Stimulated activated naive CD8-positive, alpha-beta T cell treated with anti-CD3 and anti-CD28 coated beads, Interleukin-15, Interleukin-2, amounts not matched to agents 100 ng/mL and 50 ng/mL, for 24 hours (primary cell): ENCODE measurements at regions not wholly inside any gene's neighbourhood (a gene's known extent, or its start where the extent isn't known, plus 50 kb on each side); places are given as distances from the start of the nearest gene placed in this dataset.

Experiments used
- H3K27ac Mint-ChIP-seq: one replicate; pipeline ENCODE4 v1.8.0; 2021; ENCODE audit warnings: mild to moderate bottlenecking, mixed read lengths
- H3K27me3 Mint-ChIP-seq: one replicate; pipeline ENCODE4 v1.8.0; 2021; ENCODE audit warnings: mixed read lengths
- H3K36me3 Mint-ChIP-seq: one replicate; pipeline ENCODE4 v1.8.0; 2021; ENCODE audit warnings: low read depth, mixed read lengths
- H3K4me1 Mint-ChIP-seq: one replicate; pipeline ENCODE4 v1.8.0; 2021; ENCODE audit warnings: low read depth, mixed read lengths
- H3K4me3 Mint-ChIP-seq: one replicate; pipeline ENCODE4 v1.8.0; 2021; ENCODE audit warnings: mild to moderate bottlenecking, mixed read lengths
- H3K9me3 Mint-ChIP-seq: one replicate; pipeline ENCODE4 v1.8.0; 2021; ENCODE audit warnings: mixed read lengths

DNA sequence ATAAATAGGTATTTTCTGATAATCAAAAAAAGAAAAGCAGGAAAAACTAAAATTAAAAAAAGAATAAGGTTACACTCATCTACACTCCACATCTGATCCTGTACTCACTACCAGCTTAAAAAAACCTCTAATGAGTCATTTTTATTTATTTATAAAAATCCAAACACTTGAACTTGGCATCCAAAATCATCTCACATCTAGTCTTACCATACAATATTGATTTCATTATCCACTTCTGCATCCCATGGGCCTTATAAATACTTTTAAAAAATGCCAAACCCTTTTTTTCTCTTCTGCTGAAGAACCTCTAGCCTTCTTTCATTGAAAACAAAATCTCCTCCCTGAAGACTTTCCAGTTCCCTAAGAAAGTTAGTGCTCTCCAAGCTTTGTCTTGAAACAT, 109.7 kb downstream of the TMTC3 start:
- peaks cover 16% of the 10 kb centered on the region for H3K27me3 Mint-ChIP-seq
- H3K4me3 Mint-ChIP-seq, result no peak overlapping the region
- no peaks in the 10 kb centered on the region for H3K4me1 Mint-ChIP-seq
- H3K9me3 Mint-ChIP-seq, result peaks cover 4% of the 10 kb centered on the region
- no peak overlapping the region for H3K27ac Mint-ChIP-seq
- no peaks in the 10 kb centered on the region for H3K36me3 Mint-ChIP-seq

DNA sequence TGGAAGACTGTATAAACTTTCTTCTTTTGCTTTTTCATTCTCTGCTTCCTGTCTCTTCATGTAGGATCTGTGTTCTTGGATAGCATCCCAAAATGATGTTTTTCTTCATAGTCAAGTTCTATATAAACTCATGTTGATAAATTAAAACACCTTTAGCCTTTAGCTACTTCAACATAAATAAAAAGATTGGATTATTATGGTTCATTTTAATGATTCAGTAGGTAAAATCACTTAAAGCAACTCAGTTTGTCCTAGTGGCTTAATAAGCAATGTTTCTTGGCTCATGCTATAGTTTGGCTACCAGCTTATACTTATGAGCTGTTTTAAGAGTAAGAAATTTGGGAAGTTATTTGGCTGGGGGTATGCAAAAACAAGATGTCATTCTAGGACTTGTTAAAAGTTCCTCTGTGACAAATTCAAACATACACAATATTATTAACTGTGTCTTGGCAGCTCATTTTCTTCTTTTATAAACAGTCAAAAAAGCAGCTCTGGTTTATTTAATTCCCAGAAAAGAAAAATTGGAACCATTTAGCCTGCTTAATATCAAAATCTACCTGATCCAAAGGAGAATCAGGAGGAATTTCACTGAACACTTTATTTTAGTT, 111.4 kb downstream of the TMTC3 start:
- Mint-ChIP-seq H3K27me3 (peaks cover 13% of the 10 kb centered on the region), H3K27ac (no peak overlapping the region), H3K9me3 (peaks cover 4% of the 10 kb centered on the region)

DNA sequence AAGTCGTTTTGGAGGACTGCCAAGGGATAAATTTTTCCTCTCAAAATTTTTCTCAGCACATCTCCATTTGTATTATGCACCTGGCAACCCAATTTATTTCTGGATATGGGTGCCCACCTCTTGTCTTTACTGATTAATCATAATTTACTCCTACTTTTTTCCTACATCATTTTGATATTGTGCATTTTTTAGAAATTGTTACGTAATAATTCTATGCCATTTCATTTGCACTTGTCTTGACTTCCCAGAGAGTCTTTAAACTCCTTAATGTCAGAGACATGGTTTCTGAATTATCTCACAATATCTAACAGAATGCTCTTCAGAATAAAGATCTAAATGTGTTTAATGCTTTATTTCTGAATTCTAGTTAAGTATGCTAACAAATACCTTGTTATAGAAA, 113.1 kb downstream of the TMTC3 start:
- Mint-ChIP-seq H3K27me3 (peaks cover 8% of the 10 kb centered on the region), H3K9me3 (peaks cover 4% of the 10 kb centered on the region), H3K4me1 (no peaks in the 10 kb centered on the region), H3K27ac (no peak overlapping the region), H3K4me3 (no peak overlapping the region), H3K36me3 (no peaks in the 10 kb centered on the region)

More for the DNA sequence above, 111.4 kb downstream of the TMTC3 start:
- Mint-ChIP-seq H3K36me3 (no peaks in the 10 kb centered on the region), H3K4me1 (no peaks in the 10 kb centered on the region), H3K4me3 (no peak overlapping the region)

DNA sequence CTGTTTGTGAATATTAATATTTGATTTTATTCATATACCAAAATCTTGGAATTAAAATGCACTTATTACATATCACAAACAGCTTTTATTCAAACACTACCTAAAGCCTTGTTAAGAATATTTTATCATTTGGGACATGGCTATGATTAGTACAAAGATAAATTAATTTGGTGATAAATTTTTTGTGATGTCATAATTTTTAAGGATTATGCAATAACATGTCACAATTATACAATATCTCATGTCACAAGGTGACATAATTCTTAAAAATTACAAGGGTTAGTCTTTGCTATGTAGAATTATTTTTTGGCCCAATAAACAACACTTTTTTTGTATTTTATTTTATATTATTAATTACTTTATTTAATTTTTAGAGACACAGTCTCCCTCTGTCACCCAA, 113.7 kb downstream of the TMTC3 start:
- Mint-ChIP-seq H3K4me1 (no peaks in the 10 kb centered on the region), H3K36me3 (no peaks in the 10 kb centered on the region), H3K4me3 (no peak overlapping the region), H3K27me3 (peaks cover 8% of the 10 kb centered on the region), H3K9me3 (peaks cover 4% of the 10 kb centered on the region), H3K27ac (no peak overlapping the region)

DNA sequence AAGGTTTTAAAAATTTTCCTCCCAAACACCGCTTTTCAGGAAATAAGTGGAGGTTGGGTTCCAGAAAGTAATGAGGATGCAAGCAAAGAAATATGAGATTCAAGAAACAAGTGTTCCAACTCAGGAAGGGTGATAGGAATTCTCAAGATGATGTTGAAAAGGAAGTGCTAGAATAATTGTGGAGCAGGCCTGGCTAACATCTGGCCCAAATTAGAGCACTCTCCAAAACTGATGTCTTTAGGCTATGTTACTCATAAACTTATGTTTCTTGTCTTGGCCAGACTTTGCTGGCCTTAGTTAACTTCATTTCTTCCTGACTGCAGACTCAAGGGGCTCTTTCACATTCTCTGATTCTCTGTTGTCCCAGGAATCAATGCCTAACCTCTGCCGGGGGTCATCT, 116.3 kb downstream of the TMTC3 start:
- H3K27ac Mint-ChIP-seq, result no peak overlapping the region
- no peaks in the 10 kb centered on the region for H3K36me3 Mint-ChIP-seq
- no peaks in the 10 kb centered on the region for H3K4me1 Mint-ChIP-seq
- peaks cover 13% of the 10 kb centered on the region for H3K27me3 Mint-ChIP-seq
- no peak overlapping the region for H3K4me3 Mint-ChIP-seq
- H3K9me3 Mint-ChIP-seq, result peaks cover 4% of the 10 kb centered on the region

DNA sequence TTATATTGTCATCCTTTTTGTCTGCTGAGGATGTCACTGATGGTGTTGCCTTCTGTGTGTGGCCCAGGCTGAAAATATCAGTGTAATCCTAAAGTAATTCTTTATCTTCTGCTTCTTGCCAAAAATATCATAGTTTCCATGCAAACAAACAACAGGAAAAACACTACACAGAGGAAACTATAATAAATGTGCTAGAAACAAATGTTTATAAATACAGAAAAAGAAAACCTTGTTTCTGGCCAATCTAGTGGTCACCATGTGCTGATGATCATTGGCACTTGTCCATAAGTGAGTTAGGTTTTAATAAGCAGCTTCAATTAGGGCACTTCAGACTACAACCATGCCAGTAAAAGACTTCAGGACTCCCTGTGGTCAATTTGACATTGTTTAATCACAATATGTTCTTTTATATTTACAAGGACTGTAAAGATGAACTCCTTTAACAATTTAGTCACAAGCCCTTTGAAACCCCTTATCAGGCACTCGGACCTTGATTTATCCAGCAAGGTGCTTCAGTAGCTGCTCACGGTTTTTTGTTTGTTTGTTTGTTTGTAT, 124.8 kb downstream of the TMTC3 start:
- Mint-ChIP-seq H3K4me1 (no peaks in the 10 kb centered on the region), H3K36me3 (no peaks in the 10 kb centered on the region), H3K27ac (no peak overlapping the region), H3K27me3 (peaks cover 5% of the 10 kb centered on the region), H3K9me3 (peaks cover 3% of the 10 kb centered on the region), H3K4me3 (no peak overlapping the region)

DNA sequence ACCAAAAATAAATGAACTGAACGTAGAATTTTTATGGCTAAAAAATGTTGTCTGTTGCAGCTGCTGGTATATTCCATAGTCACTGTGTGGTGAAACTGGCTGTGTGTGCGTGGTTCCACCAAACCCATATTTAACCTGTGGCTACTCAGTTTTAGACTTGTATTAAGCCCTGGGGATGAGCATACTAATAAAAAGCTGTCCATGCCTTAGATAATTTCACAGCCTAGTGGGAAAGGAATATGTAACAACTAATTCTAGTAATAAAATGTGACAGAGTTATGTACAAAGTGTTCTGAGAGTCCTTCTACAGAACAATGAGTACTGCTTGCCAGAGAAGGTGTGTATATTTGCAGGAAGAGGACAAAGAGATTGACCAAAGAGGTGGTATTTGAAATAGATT, 125.5 kb downstream of the TMTC3 start:
- Mint-ChIP-seq H3K27ac (no peak overlapping the region), H3K4me1 (no peaks in the 10 kb centered on the region), H3K36me3 (no peaks in the 10 kb centered on the region), H3K4me3 (no peak overlapping the region), H3K9me3 (peaks cover 3% of the 10 kb centered on the region), H3K27me3 (peaks cover 5% of the 10 kb centered on the region)

DNA sequence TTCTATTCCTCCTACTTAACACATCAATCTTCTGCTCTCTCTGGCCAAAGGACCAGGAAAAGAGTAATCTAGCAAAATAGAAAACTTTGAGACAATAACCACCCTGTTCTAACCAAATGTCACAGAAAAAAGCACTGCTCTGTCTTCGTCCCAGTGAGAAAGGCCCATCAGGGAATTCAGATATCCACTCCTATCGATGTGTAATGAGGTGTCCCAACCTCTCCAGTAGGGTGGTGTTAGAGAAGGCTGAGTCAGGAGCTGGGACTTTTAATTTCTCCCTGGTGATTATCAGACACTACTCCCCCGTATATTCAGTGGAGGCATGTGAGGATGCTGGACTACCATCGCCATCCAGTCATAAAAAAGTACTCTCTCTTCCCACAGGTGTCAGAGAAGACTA, 130.3 kb downstream of the TMTC3 start:
- no peaks in the 10 kb centered on the region for H3K4me1 Mint-ChIP-seq

DNA sequence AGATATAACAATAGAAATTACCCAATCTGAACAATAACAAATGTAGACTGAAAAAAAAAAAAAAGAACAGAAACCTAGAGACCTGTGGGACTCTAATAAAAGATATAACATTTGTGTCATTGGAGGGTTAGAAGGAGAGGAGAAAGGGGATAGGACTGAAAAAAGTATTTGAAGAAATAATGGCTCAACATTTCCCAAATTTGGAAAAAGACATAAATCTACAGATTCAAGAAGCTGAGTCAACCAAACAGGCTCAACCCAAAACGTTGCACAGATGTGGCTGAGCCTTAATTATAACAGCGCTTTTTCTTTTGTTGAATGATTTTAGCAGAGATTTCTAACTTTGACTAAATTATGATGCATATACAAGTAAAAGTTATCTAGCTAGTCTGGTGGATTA, 131.3 kb downstream of the TMTC3 start:
- Mint-ChIP-seq H3K36me3 (no peaks in the 10 kb centered on the region), H3K9me3 (peaks cover 3% of the 10 kb centered on the region)

More for the DNA sequence above, 130.3 kb downstream of the TMTC3 start:
- Mint-ChIP-seq H3K4me3 (no peak overlapping the region), H3K27me3 (peaks cover 5% of the 10 kb centered on the region), H3K36me3 (no peaks in the 10 kb centered on the region), H3K27ac (no peak overlapping the region), H3K9me3 (peaks cover 3% of the 10 kb centered on the region)

DNA sequence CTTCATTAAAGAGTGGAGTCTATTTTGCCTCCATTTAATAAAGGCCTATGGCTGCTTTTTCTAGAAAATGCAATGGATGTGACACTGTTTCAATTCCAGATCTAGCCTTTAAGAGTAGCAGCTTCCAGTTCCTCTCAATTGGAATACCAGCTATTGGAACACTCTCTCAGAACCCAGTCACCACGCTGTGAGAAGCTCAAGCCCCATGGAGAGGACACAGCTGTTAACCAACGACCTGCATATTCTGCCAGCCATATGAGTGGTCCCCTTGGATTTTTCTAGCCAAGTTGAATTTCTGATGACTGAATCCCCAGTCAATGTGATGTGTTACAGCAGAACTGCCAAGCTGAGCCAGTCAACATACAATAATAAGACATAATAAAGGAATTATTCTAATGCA, 131.8 kb downstream of the TMTC3 start:
- H3K4me3 Mint-ChIP-seq, result no peak overlapping the region
- H3K4me1 Mint-ChIP-seq, result no peaks in the 10 kb centered on the region
- H3K36me3 Mint-ChIP-seq, result no peaks in the 10 kb centered on the region
- peaks cover 3% of the 10 kb centered on the region for H3K9me3 Mint-ChIP-seq
- H3K27ac Mint-ChIP-seq, result no peak overlapping the region
- peaks cover 5% of the 10 kb centered on the region for H3K27me3 Mint-ChIP-seq

More for the DNA sequence above, 131.3 kb downstream of the TMTC3 start:
- Mint-ChIP-seq H3K27ac (no peak overlapping the region), H3K4me3 (no peak overlapping the region), H3K27me3 (peaks cover 5% of the 10 kb centered on the region), H3K4me1 (no peaks in the 10 kb centered on the region)

DNA sequence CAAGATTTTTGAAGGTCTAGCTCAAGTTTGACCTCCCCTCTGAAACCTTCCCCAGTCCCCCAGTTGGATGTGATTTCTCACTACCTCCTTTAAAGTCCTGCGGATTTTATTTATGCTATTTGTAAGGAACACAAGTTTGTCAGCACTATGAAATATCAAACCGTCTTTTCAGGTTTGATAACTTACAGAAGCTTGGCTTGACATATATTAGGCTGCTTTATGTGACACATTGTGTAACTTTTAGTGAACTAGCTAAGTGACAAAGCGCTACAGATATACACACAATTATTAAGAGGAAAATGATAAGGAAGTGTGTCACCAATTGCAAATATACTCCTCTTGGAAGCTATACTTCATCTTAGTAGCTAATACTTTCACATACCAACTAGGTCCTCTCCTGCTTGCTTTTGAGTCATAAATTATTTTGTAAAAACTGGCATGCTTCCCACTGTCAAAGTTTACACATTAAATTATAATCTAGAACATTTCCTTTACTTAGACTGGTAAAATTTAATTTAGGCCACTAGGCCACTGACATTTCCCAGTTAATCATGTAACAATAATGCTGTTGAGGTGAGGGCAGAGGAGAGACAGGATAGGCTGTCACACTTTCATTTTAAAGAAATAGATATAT, 149.5 kb downstream of the TMTC3 start:
- H3K4me1 Mint-ChIP-seq, result peaks cover 4% of the 10 kb centered on the region
- H3K4me3 Mint-ChIP-seq, result no peak overlapping the region
- peaks cover 11% of the 10 kb centered on the region for H3K9me3 Mint-ChIP-seq
- H3K36me3 Mint-ChIP-seq, result no peaks in the 10 kb centered on the region
- peaks cover 7% of the 10 kb centered on the region for H3K27me3 Mint-ChIP-seq
- no peak overlapping the region for H3K27ac Mint-ChIP-seq

DNA sequence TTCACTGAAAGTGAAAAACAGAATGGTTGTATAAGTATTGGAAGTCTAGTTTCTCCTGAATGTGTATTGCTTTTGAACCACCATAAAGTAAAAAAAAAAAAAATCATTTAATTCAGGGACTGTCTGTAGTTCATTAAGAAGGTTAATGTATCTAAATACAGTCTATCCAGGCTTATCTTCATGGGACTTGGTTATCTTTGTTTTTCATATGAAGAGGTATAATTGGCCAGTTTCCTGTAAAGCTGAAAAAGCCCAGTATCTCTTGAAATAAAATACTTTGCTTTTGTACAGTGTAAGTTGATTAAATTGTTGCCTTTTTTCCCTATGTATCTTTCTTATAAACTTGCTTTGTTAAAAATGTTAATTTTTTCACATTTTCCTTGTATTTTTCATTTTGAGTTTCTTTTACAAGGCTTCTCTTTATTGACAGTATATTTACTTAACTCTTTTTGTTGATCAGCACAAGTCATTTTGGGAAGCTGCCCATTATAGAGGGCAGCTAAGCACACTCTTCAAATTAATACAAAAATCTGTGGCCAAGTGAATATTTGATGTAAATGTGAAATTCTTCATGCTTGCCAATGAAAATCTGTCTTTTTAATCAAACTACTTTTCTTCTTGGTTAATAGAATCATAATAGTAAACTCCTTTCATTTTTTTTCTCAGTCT, 156.0 kb downstream of the TMTC3 start:
- H3K4me3 Mint-ChIP-seq, result peak overlapping the region; percentile 14
- peaks cover 39% of the 10 kb centered on the region for H3K4me1 Mint-ChIP-seq
- no peaks in the 10 kb centered on the region for H3K36me3 Mint-ChIP-seq
- peaks cover 10% of the 10 kb centered on the region for H3K27me3 Mint-ChIP-seq
- peak overlapping the region; percentile 90 for H3K27ac Mint-ChIP-seq
- H3K9me3 Mint-ChIP-seq, result peaks cover 20% of the 10 kb centered on the region

DNA sequence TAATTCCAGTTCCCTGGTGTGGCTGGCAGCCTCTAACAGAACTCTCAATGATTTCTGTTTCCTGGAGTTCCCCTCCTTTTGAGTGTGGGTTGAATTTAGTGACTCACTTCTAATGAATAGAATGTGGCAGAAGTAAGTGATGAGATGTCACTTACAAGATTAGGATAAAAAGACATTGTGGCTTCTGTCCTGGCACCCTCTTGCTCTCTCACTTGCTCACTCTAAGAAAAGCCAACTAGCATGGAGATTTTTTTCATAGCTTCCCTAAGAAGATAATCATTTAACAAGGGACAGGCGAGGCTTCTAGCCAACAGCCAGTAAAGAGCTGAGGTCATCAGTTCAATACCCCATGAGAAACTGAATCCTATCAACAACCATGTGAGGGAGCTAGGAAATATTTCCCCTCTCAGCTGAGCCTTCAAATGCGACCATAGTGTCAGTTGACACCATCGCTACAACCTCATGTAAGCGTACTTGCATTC, 156.7 kb downstream of the TMTC3 start:
- peaks cover 39% of the 10 kb centered on the region for H3K4me1 Mint-ChIP-seq
- peak overlapping the region; percentile 40 for H3K4me3 Mint-ChIP-seq
- peaks cover 11% of the 10 kb centered on the region for H3K27me3 Mint-ChIP-seq
- H3K36me3 Mint-ChIP-seq, result no peaks in the 10 kb centered on the region
- peak overlapping the region; percentile 90 for H3K27ac Mint-ChIP-seq
- H3K9me3 Mint-ChIP-seq, result peaks cover 20% of the 10 kb centered on the region

DNA sequence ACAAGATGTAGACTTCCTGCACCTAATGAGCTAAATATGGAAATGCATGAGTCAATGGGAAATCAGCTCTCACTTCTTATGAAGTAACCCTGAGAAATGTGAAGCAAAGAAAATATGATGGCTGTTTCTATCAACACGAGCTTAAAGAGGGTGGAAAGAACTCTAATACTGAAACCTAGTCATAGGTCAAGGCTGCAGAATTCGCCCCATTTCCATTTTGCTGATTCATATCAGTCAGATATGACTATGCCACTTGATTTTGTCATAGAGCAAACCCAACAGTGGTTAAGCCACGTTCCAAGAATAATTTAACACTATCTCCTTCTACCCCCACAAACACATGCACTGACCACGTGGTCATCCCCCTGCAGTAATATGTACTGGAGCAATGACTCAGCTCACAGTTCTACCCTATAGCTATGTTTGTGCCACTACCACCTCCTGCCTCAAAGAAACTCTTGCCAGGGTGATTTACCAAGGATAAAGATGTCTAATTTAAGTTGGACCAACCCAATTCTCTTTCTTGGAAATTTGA, 157.5 kb downstream of the TMTC3 start:
- Mint-ChIP-seq H3K36me3 (no peaks in the 10 kb centered on the region), H3K4me1 (peaks cover 39% of the 10 kb centered on the region), H3K9me3 (peaks cover 16% of the 10 kb centered on the region), H3K27ac (peak overlapping the region; percentile 90), H3K27me3 (peaks cover 11% of the 10 kb centered on the region), H3K4me3 (peak overlapping the region; percentile 40)

DNA sequence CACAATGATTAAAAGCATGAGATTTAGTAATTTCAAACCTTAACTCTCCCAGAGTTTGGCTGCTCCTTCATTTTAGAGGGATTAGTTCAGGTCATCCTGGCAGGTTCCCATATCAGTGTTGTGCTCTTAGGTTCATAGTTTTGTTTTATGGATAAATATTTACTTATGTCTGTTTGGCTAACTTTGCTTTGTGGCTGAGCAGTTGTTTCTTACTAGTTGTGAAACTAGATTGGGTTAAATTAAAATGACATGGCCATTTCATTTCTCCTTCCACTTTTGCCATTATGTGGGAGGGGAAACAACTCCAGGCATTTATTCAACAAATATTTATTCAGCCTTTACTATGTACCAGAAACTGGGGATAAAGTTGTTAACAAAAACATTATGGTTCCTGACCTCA, 158.8 kb downstream of the TMTC3 start:
- Mint-ChIP-seq H3K9me3 (peaks cover 9% of the 10 kb centered on the region), H3K4me1 (peaks cover 35% of the 10 kb centered on the region), H3K27ac (peak overlapping the region; percentile 90), H3K27me3 (peaks cover 11% of the 10 kb centered on the region), H3K4me3 (no peak overlapping the region), H3K36me3 (no peaks in the 10 kb centered on the region)
